ENCODE measurements at regions not wholly inside any gene's neighbourhood (a gene's known extent, or its start where the extent isn't known, plus 50 kb on each side); places are given as distances from the start of the nearest gene placed in this dataset.

DNA sequence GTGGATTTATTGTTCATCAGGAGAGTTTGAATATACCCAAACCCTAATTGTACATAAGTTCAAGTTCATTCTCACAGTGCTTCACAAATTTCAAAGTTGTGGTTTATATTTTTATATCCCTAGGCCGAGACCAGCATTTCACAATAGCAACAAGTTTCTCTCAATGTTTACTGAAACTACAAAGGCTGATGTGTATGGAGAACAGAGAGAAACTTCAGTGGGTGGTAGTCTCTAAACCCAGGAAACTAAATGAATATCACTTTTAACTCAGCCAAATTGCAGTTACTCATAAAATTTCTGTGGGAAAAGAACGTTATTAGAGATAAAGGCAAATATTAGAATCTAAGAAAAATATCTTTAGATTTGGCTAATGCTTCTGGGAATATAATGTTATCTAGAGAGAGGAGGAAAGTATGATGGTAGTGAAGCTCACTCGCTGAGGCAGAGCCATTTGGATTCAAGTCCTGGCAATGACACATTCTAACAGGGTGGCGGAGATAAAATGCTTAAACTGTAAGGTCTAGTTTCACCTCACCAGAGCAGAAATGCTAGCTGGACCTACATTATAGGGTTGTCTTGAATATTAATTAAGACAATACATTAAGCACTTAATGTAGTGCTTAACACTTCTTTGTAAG lies 514.8 kb downstream of the EPHA3 start:
- H3K9me3 ChIP-seq, result no peaks in the 10 kb centered on the region
- DNase-seq, result no peak
- H3K27ac ChIP-seq, result no peak overlapping the region
- no peaks in the 10 kb centered on the region for H3K27me3 ChIP-seq
- no peaks in the 10 kb centered on the region for H3K4me1 ChIP-seq
- no peak overlapping the region for H3K4me3 ChIP-seq
- intact Hi-C loops (cut with DNase I; ENCODE audit: low total_unique reads), result no loop called here
- TF ChIP-seq, protein P1, sequence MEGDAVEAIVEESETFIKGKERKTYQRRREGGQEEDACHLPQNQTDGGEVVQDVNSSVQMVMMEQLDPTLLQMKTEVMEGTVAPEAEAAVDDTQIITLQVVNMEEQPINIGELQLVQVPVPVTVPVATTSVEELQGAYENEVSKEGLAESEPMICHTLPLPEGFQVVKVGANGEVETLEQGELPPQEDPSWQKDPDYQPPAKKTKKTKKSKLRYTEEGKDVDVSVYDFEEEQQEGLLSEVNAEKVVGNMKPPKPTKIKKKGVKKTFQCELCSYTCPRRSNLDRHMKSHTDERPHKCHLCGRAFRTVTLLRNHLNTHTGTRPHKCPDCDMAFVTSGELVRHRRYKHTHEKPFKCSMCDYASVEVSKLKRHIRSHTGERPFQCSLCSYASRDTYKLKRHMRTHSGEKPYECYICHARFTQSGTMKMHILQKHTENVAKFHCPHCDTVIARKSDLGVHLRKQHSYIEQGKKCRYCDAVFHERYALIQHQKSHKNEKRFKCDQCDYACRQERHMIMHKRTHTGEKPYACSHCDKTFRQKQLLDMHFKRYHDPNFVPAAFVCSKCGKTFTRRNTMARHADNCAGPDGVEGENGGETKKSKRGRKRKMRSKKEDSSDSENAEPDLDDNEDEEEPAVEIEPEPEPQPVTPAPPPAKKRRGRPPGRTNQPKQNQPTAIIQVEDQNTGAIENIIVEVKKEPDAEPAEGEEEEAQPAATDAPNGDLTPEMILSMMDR (IDR thresholded peaks at IDR 0.05), result no peak
- no peak for TF ChIP-seq POLR2A (IDR thresholded peaks at IDR 0.05)
- no peaks in the 10 kb centered on the region for H3K36me3 ChIP-seq

- no peak overlapping the region for H3K4me3 ChIP-seq
- no peaks in the 10 kb centered on the region for H3K9me3 ChIP-seq
- no peak for TF ChIP-seq POLR2A (IDR thresholded peaks at IDR 0.05)
- TF ChIP-seq, protein P1 (IDR thresholded peaks at IDR 0.05), result no peak
- H3K27ac ChIP-seq, result no peak overlapping the region
- H3K36me3 ChIP-seq, result no peaks in the 10 kb centered on the region
- H3K27me3 ChIP-seq, result no peaks in the 10 kb centered on the region
- no peaks in the 10 kb centered on the region for H3K4me1 ChIP-seq
- intact Hi-C loops (cut with DNase I; ENCODE audit: low total_unique reads), result no loop called here
- DNase-seq, result no peak
These were observed 517.1 kb downstream of the EPHA3 start for GRCh38 chr3:89624494-89624893.

- H3K27ac ChIP-seq, result no peak overlapping the region
- TF ChIP-seq, protein P1 (IDR thresholded peaks at IDR 0.05), result no peak
- no peak for TF ChIP-seq POLR2A (IDR thresholded peaks at IDR 0.05)
- H3K4me3 ChIP-seq, result no peak overlapping the region
- DNase-seq, result no peak
- intact Hi-C loops (cut with DNase I; ENCODE audit: low total_unique reads), result no loop called here
- no peaks in the 10 kb centered on the region for H3K4me1 ChIP-seq
- no peaks in the 10 kb centered on the region for H3K27me3 ChIP-seq
- H3K9me3 ChIP-seq, result no peaks in the 10 kb centered on the region
- no peaks in the 10 kb centered on the region for H3K36me3 ChIP-seq
These were observed 518.5 kb downstream of the EPHA3 start for GRCh38 chr3:89625945-89626344.

- H3K27ac ChIP-seq, result no peak overlapping the region
- H3K27me3 ChIP-seq, result no peaks in the 10 kb centered on the region
- H3K36me3 ChIP-seq, result no peaks in the 10 kb centered on the region
- H3K4me1 ChIP-seq, result no peaks in the 10 kb centered on the region
- DNase-seq, result no peak
- no peak for TF ChIP-seq POLR2A (IDR thresholded peaks at IDR 0.05)
- TF ChIP-seq, protein P1 (IDR thresholded peaks at IDR 0.05), result no peak
- intact Hi-C loops (cut with DNase I; ENCODE audit: low total_unique reads), result no loop called here
- no peak overlapping the region for H3K4me3 ChIP-seq
- H3K9me3 ChIP-seq, result no peaks in the 10 kb centered on the region
These were observed 521.6 kb downstream of the EPHA3 start for GRCh38 chr3:89628856-89629670.

DNA sequence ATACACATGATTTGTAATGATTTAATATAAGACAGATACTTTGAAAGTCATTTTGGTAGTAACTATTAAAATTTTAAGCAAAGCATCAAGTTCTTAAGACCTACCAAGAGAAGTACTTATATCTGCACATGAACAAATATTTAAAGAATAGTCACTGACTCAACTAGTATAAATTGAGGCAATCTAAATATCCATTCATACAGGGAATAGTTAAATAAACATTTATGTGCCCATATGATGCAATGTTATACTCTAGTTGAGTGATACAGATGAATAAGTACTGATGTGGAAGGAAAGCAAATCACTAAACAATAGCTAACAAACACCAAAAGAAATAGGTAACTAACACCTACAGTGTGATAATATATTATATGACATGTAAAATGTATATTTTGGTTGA lies 527.7 kb downstream of the EPHA3 start:
- H3K4me1 ChIP-seq, result no peaks in the 10 kb centered on the region
- H3K9me3 ChIP-seq, result no peaks in the 10 kb centered on the region
- H3K27me3 ChIP-seq, result no peaks in the 10 kb centered on the region
- no peak overlapping the region for H3K27ac ChIP-seq
- TF ChIP-seq, protein P1 (IDR thresholded peaks at IDR 0.05), result no peak
- TF ChIP-seq POLR2A (IDR thresholded peaks at IDR 0.05), result no peak
- H3K36me3 ChIP-seq, result no peaks in the 10 kb centered on the region
- no peak overlapping the region for H3K4me3 ChIP-seq
- no peak for DNase-seq
- intact Hi-C loops (cut with DNase I; ENCODE audit: low total_unique reads), result no loop called here
